Thyroid gland (tissue), 4 donors: ENCODE measurements at regions not wholly inside any gene's neighbourhood (a gene's known extent, or its start where the extent isn't known, plus 50 kb on each side); places are given as distances from the start of the nearest gene placed in this dataset.
"Not testable (repeated sequence)": the region's sequence is repeated elsewhere in the genome, so short reads cannot be mapped to it uniquely, and the experiment has no call there.

Experiments used
- DNase-seq, 2 donors: peaks; one replicate each; pipeline ENCODE4 v3.0.0-alpha.2; 2019
- H3K27ac ChIP-seq, 3 donors: fragments of 200-600 bp; sonication (generic); 1 replicate in 2 of 3; 2 replicates in 1 of 3; pipeline ENCODE4 v1.5.1; 2016 to 2019; ENCODE audit warnings: mild to moderate bottlenecking in 1 of 3, moderate library complexity in 1 of 3
- H3K27me3 ChIP-seq: fragments of 200-600 bp; sonication (generic); one replicate; pipeline ENCODE4 v1.5.1; 2019
- H3K36me3 ChIP-seq, 2 donors: fragments of 200-600 bp; sonication (generic); one replicate each; pipeline ENCODE4 v1.5.1; 2016 to 2019
- H3K4me1 ChIP-seq, 2 donors: fragments of 200-600 bp; sonication (generic); one replicate each; pipeline ENCODE4 v1.5.1; 2017 to 2019
- H3K4me3 ChIP-seq, 3 donors: fragments of 200-600 bp; sonication (generic); replicated peaks in 1 of 3; 1 replicate in 2 of 3; 2 replicates in 1 of 3; pipeline ENCODE4 v1.5.1; 2016; ENCODE audit warnings: mild to moderate bottlenecking in 1 of 3
- H3K9me3 ChIP-seq: fragments of 200-600 bp; sonication (generic); one replicate; pipeline ENCODE4 v1.5.1; 2017
- POLR2A ChIP-seq, 2 donors: fragments of 450-650 bp; IDR thresholded peaks; one replicate each; pipeline ENCODE4 v1.6.1; 2017; ENCODE audit warnings: antibody characterized with exemption in 2 of 2, mild to moderate bottlenecking in 2 of 2, moderate library complexity in 1 of 2
- WGBS, 2 donors: methylation state at CpG; one replicate each; pipeline ENCODE4 v1.1.5; 2017; 5-methylcytosine and 5-hydroxymethylcytosine counted together
- intact Hi-C: fragments of 100-400 bp; cut with DNase I; formaldehyde crosslinking; loops from one replicate; pipeline ENCODE4 v1.15.1; 2023
- TF ChIP-seq, protein P1 (sequence below), 6 experiments: fragments of 200-600 bp in 3 of 6; fragments of 450-650 bp in 3 of 6; sonication (generic) in 3 of 6; IDR thresholded peaks; one replicate each; pipeline ENCODE4 v1.5.1; 2016 to 2019; ENCODE audit warnings: antibody characterized with exemption in 6 of 6, mild to moderate bottlenecking in 2 of 6, inconsistent platforms in 1 of 6, moderate library complexity in 1 of 6

DNA sequence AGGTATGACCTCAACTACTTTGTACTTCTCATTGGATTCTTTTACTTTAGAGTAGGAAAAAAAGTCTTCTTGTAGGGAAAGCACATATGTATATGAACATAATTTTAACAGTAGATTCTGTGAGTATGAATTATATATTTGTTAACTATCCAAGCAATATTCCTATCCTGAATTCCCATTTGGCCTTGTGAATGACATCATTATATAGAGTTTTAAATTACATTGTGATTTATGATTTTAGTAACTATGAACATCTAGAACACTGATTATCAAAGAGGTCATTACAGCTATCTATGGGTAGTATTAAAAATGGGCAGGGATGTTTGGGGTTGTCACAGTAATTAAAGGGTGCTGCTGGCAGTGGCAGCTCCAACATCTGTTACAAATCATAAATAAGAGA, 163.9 kb upstream of the TFAP2D start:
- intact Hi-C loops = no loop called here
- no peak for DNase-seq
- no peaks in the 10 kb centered on the region for H3K9me3 ChIP-seq
- no peaks in the 10 kb centered on the region for H3K36me3 ChIP-seq
- no peaks in the 10 kb centered on the region for H3K27me3 ChIP-seq
- H3K27ac ChIP-seq = no peak overlapping the region
- no peak overlapping the region for H3K4me3 ChIP-seq
- TF ChIP-seq POLR2A (IDR thresholded peaks at IDR 0.05) = no peak
- TF ChIP-seq, protein P1, sequence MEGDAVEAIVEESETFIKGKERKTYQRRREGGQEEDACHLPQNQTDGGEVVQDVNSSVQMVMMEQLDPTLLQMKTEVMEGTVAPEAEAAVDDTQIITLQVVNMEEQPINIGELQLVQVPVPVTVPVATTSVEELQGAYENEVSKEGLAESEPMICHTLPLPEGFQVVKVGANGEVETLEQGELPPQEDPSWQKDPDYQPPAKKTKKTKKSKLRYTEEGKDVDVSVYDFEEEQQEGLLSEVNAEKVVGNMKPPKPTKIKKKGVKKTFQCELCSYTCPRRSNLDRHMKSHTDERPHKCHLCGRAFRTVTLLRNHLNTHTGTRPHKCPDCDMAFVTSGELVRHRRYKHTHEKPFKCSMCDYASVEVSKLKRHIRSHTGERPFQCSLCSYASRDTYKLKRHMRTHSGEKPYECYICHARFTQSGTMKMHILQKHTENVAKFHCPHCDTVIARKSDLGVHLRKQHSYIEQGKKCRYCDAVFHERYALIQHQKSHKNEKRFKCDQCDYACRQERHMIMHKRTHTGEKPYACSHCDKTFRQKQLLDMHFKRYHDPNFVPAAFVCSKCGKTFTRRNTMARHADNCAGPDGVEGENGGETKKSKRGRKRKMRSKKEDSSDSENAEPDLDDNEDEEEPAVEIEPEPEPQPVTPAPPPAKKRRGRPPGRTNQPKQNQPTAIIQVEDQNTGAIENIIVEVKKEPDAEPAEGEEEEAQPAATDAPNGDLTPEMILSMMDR (IDR thresholded peaks at IDR 0.05) = no peak
- no peaks in the 10 kb centered on the region for H3K4me1 ChIP-seq

DNA sequence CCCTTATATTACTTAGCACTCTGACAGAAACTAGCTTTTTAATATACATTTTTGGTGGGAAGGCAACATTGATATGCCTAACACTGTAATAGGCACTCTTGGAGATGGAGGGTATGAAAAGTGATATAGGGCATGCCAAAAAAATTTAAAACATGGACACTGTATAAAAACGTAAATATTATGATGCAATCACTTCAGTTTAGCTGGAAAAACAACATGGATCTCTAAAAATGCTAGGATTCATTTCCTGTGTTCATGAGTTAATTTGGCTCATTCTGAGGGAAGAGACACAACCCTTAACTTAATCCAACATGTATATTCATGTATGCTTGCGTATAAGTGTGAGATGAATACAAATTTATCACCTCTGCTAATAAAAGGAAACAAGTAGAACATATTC, 157.3 kb upstream of the TFAP2D start:
- WGBS, 2 donors = 60 to 69% methylated on average over 2 of the region's 2 CpGs
- TF ChIP-seq POLR2A (IDR thresholded peaks at IDR 0.05) = no peak
- TF ChIP-seq, protein P1 (IDR thresholded peaks at IDR 0.05) = no peak

DNA sequence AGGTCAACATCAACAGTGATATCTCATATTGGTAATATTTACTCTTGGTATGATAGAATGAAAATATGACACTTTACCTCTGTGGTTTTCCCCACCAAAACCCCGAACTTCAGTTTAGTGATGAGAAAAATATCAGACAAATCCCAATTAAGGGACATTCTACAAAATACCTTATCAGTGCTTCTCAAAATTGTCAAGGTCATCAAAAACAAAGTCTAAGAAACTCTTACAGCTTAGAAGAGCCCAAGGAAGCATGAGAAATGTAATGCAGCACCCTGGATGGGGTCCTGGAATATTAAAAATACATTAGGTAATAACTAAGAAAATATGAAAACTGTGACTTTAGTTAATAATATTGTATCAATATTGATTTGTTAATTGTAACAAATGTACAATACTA, 148.3 kb upstream of the TFAP2D start:
- no peaks in the 10 kb centered on the region for H3K9me3 ChIP-seq
- TF ChIP-seq, protein P1 (IDR thresholded peaks at IDR 0.05) = no peak
- no peak for TF ChIP-seq POLR2A (IDR thresholded peaks at IDR 0.05)
- no peak overlapping the region for H3K4me3 ChIP-seq
- intact Hi-C loops = no loop called here
- H3K36me3 ChIP-seq = no peaks in the 10 kb centered on the region
- 89 to 90% methylated on average over 1 of the region's 1 CpG for WGBS, 2 donors
- H3K27me3 ChIP-seq = no peaks in the 10 kb centered on the region
- no peak for DNase-seq
- H3K27ac ChIP-seq = no peak overlapping the region
- H3K4me1 ChIP-seq = no peaks in the 10 kb centered on the region

More for the DNA sequence above, 157.3 kb upstream of the TFAP2D start:
- no peaks in the 10 kb centered on the region for H3K9me3 ChIP-seq
- DNase-seq = no peak
- no peaks in the 10 kb centered on the region for H3K36me3 ChIP-seq
- H3K4me1 ChIP-seq = no peaks in the 10 kb centered on the region
- no peaks in the 10 kb centered on the region for H3K27me3 ChIP-seq
- intact Hi-C loops = no loop called here
- no peak overlapping the region for H3K4me3 ChIP-seq
- H3K27ac ChIP-seq = no peak overlapping the region

DNA sequence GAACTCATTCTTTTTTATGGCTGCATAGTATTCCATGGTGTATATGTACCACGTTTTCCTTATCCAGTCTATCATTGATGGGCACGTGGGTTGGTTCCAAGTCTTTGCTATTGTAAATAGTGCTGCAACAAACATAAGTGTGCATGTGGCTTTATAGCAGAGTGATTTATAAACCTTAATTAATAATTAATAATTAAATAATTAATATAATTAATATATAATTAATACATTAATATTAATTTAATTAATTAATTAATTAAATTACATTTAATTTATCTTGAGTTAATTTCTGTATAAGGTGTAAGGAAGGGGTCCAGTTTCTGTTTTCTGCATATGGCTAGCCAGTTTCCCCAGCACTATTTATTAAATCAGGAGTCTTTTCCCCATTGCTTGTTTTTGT, 142.1 kb upstream of the TFAP2D start:
- intact Hi-C loops = not testable (repeated sequence)
- WGBS, 2 donors = 85 to 86% methylated on average over 2 of the region's 2 CpGs

DNA sequence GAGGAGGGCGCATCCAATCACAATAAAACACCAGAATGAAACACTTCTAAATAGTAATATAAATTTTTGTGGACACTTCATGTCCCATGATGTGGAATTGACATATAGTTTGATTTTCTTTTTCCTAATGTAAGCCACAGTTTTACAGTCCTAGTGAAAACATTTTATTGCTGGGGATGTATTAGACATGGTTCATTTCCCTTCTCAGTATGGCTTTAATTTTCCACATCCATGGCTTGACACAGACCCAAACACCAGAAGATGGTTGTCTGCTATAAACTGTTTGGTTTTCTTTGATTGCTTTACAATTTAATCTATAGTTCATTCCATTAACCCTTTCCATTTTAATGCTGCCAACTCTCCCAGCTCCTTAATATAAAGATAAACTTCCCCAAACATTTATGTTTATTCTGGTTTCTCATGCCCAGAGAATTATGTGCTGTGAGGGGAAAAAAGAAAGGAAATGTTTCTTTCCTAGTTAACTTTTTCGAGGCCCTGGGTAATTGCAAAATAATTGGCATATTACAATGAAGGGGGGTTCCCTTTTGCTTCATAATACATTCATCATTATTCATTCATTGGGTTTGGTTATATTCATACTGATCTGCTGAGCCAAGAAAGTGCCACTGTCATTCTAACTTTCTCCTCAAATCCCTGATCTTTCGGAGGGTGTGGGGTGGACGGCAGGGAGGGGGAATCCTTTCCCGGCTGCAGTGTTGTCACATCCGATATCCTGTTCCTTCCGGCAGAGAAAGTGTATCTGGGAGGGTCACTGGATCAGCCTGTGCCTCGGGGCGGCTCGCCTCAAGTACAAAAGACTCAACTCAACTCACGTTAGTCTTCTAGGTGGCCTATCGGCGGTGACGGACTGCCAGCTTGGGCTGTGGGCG, 127.6 kb upstream of the TFAP2D start:
- H3K9me3 ChIP-seq = no peaks in the 10 kb centered on the region
- no peak for DNase-seq
- H3K4me3 ChIP-seq = no peak overlapping the region
- no peaks in the 10 kb centered on the region for H3K27me3 ChIP-seq
- intact Hi-C loops = no loop called here
- TF ChIP-seq, protein P1 (IDR thresholded peaks at IDR 0.05) = no peak
- H3K4me1 ChIP-seq = no peaks in the 10 kb centered on the region
- H3K36me3 ChIP-seq = no peaks in the 10 kb centered on the region
- 71 to 85% methylated on average over 15 of the region's 15 CpGs for WGBS, 2 donors
- H3K27ac ChIP-seq = no peak overlapping the region

More for the DNA sequence above, 142.1 kb upstream of the TFAP2D start:
- not testable (repeated sequence) for H3K27ac ChIP-seq, H3K9me3 ChIP-seq, H3K4me1 ChIP-seq, DNase-seq, H3K36me3 ChIP-seq, H3K27me3 ChIP-seq, H3K4me3 ChIP-seq
